Endodermal cell (in vitro differentiated cells): ENCODE measurements at regions not wholly inside any gene's neighbourhood (a gene's known extent, or its start where the extent isn't known, plus 50 kb on each side); places are given as distances from the start of the nearest gene placed in this dataset.

Source experiments
- DNase-seq: peaks from one replicate; pipeline ENCODE4 v3.0.0-alpha.2; 2017
- H3K27ac ChIP-seq: 2 replicates; pipeline ENCODE4 v1.5.1; 2013; ENCODE audit warnings: mild to moderate bottlenecking, low read depth, low read length, moderate library complexity
- H3K27me3 ChIP-seq: 2 replicates; pipeline ENCODE4 v1.6.1; 2013; ENCODE audit warnings: mild to moderate bottlenecking, low read length, moderate library complexity; ENCODE audit not compliant: insufficient read depth, control insufficient read depth, poor library complexity, severe bottlenecking
- H3K36me3 ChIP-seq: 2 replicates; pipeline ENCODE4 v1.7.0; 2013; ENCODE audit warnings: mild to moderate bottlenecking, low read length, moderate library complexity; ENCODE audit not compliant: control insufficient read depth, insufficient read depth
- H3K4me1 ChIP-seq: one replicate; pipeline ENCODE4 v1.7.0; 2013; ENCODE audit warnings: low read length; ENCODE audit not compliant: control insufficient read depth, insufficient read depth
- H3K4me3 ChIP-seq: 2 replicates; pipeline ENCODE4 v1.5.1; 2013; ENCODE audit warnings: mild to moderate bottlenecking, low read length, moderate library complexity
- H3K9ac ChIP-seq: 2 replicates; pipeline ENCODE4 v1.6.1; 2013; ENCODE audit warnings: mild to moderate bottlenecking, low read length, moderate library complexity; ENCODE audit not compliant: poor library complexity, severe bottlenecking; ENCODE audit errors: extremely low read depth
- H3K9me3 ChIP-seq: 2 replicates; pipeline ENCODE4 v1.6.1; 2013; ENCODE audit warnings: mild to moderate bottlenecking, low read length, moderate library complexity; ENCODE audit not compliant: control insufficient read depth
- H3K27ac Mint-ChIP-seq: 2 replicates; pipeline ENCODE4 v1.8.0; 2020; ENCODE audit warnings: mixed read lengths
- H3K27me3 Mint-ChIP-seq: 2 replicates; pipeline ENCODE4 v1.8.0; 2021; ENCODE audit warnings: mild to moderate bottlenecking, mixed read lengths; ENCODE audit not compliant: insufficient read depth
- H3K36me3 Mint-ChIP-seq: 2 replicates; pipeline ENCODE4 v1.8.0; 2020; ENCODE audit warnings: low read depth, mixed read lengths
- H3K4me1 Mint-ChIP-seq: 2 replicates; pipeline ENCODE4 v1.8.0; 2020; ENCODE audit warnings: mixed read lengths
- H3K4me3 Mint-ChIP-seq: 2 replicates; pipeline ENCODE4 v1.8.0; 2020; ENCODE audit warnings: mild to moderate bottlenecking, moderate library complexity, mixed read lengths
- H3K9me3 Mint-ChIP-seq: 2 replicates; pipeline ENCODE4 v1.8.0; 2020; ENCODE audit warnings: mild to moderate bottlenecking, mixed read lengths
- CTCF ChIP-seq: fragments of 200-600 bp; sonication (generic); conservative IDR thresholded peaks from 2 replicates; pipeline ENCODE4 v1.5.0; 2021; ENCODE audit warnings: antibody characterized with exemption, mild to moderate bottlenecking
- WGBS, 2 experiments: methylation state at CpG; one replicate each; pipeline versions ENCODE4 v1.1.5 to v1.1.7; 2013; ENCODE audit warnings: missing lambda C conversion rate in 2 of 2, mixed read lengths in 1 of 2; ENCODE audit not compliant: insufficient coverage in 1 of 2, insufficient read length in 1 of 2; 5-methylcytosine and 5-hydroxymethylcytosine counted together

GRCh38 chr10:84935772-84936171 is 607.4 kb downstream of the CCSER2 start:
- H3K9me3 ChIP-seq, result no peaks in the 10 kb centered on the region
- no peaks in the 10 kb centered on the region for H3K36me3 ChIP-seq
- Mint-ChIP-seq H3K27me3 (no peaks in the 10 kb centered on the region), H3K27ac (no peak overlapping the region), H3K9me3 (no peaks in the 10 kb centered on the region), H3K4me1 (peaks cover 8% of the 10 kb centered on the region), H3K4me3 (no peak overlapping the region), H3K36me3 (no peaks in the 10 kb centered on the region)
- no peaks in the 10 kb centered on the region for H3K27me3 ChIP-seq
- no peak overlapping the region for H3K4me3 ChIP-seq
- no peak overlapping the region for H3K27ac ChIP-seq
- no peaks in the 10 kb centered on the region for H3K4me1 ChIP-seq
- WGBS, 2 experiments, result 90 to 91% methylated on average over 3 of the region's 3 CpGs
- H3K9ac ChIP-seq, result no peak overlapping the region
- TF ChIP-seq CTCF, result no peak
- no peak for DNase-seq

GRCh38 chr10:84938117-84938905 is 609.9 kb downstream of the CCSER2 start:
- no peak for TF ChIP-seq CTCF
- DNase-seq, result no peak
- no peak overlapping the region for H3K4me3 ChIP-seq
- H3K4me1 ChIP-seq, result no peaks in the 10 kb centered on the region
- Mint-ChIP-seq H3K36me3 (no peaks in the 10 kb centered on the region), H3K27ac (no peak overlapping the region), H3K4me3 (no peak overlapping the region), H3K9me3 (no peaks in the 10 kb centered on the region), H3K27me3 (peaks cover 2% of the 10 kb centered on the region), H3K4me1 (peaks cover 8% of the 10 kb centered on the region)
- H3K36me3 ChIP-seq, result no peaks in the 10 kb centered on the region
- H3K9me3 ChIP-seq, result no peaks in the 10 kb centered on the region
- WGBS, 2 experiments, result 88 to 97% methylated on average over 1 to 4 of the region's 4 CpGs
- no peak overlapping the region for H3K9ac ChIP-seq
- H3K27me3 ChIP-seq, result no peaks in the 10 kb centered on the region
- H3K27ac ChIP-seq, result no peak overlapping the region

- no peaks in the 10 kb centered on the region for H3K9me3 Mint-ChIP-seq
- H3K9ac ChIP-seq, result no peak overlapping the region
- no peak overlapping the region for H3K27ac Mint-ChIP-seq
- no peaks in the 10 kb centered on the region for H3K27me3 ChIP-seq
- no peaks in the 10 kb centered on the region for H3K4me1 ChIP-seq
- no peak overlapping the region for H3K4me3 Mint-ChIP-seq
- H3K36me3 Mint-ChIP-seq, result no peaks in the 10 kb centered on the region
- H3K9me3 ChIP-seq, result no peaks in the 10 kb centered on the region
- WGBS, 2 experiments, result 83% methylated on average over 1 of the region's 1 CpG; no CpG with 5 or more reads in 1 of the 2 experiments
- no peak overlapping the region for H3K4me3 ChIP-seq
- H3K27me3 Mint-ChIP-seq, result peaks cover 2% of the 10 kb centered on the region
- H3K36me3 ChIP-seq, result no peaks in the 10 kb centered on the region
- H3K27ac ChIP-seq, result no peak overlapping the region
- H3K4me1 Mint-ChIP-seq, result no peaks in the 10 kb centered on the region
- no peak for DNase-seq
- TF ChIP-seq CTCF, result no peak
Measured at GRCh38 chr10:84943541-84943940, 615.2 kb downstream of the CCSER2 start.
